NCI-H1417 (cell line): ENCODE measurements at regions not wholly inside any gene's neighbourhood (a gene's known extent, or its start where the extent isn't known, plus 50 kb on each side); places are given as distances from the start of the nearest gene placed in this dataset.

Experiments used
- DNase-seq, 3 experiments: peaks; one replicate each; lab custom pipeline; 2025; lab: John Stamatoyannopoulos, UW

DNA sequence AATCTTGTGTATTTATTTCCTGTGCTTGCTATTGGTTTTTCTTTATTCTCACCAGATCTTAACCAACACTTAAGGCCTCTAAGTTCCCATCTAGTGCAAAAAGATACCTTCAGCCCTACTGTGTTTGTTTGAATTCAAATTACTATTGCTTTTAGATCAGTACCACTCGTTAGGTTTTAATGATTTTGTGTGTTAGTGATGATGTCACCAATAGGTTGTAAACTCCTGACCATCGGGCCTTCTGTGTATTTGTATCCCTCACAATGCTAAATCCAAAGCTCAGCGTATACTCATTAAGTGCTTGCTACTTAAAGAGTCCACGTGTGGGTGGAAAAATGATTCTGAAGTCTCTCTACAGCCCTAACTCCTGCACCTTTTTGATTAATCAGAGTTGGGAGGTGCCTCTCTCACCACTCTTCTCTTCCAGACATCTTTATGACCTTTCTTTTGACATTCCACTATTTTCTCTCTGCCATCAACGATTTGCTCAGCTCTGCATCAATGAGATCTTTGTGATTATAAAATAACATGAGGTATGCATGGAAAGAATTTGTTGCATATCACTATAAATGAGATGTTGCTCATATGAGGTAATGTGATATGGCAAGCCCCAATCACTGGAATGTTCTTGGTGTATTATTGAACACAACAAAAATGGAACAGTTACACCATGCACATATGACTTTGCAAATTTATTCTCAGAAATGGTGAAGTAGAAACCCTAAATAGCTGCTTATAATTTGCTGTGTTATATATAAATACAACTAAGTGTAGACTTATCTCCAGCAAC, 55.1 kb upstream of the LAMA2 start:
- DNase-seq, result no peak

DNA sequence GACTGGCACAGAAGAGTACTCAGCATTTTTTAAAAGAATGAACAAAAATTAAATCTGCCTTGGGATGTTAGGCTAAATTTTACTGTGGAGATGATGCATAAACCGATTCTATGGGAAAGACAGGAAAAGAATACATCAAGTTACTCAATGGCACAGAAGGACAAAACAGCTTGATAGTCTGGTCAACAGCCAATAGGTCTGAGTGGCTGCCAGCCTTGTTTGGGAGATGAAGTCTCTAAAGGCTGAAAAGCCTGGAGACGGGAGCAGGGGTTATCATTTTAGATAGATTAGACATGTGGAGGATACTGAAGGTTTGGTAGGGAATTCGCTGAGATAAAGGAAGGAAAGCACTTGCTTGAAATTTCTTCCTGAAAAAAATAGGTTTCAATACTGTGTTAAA, 56.3 kb upstream of the LAMA2 start:
- DNase-seq, result no peak

GRCh38 chr6:128822271-128822670, 60.7 kb upstream of the LAMA2 start:
- DNase-seq, result no peak

- no peak for DNase-seq
Observed at GRCh38 chr6:128821116-128821515, 61.8 kb upstream of the LAMA2 start.

DNA sequence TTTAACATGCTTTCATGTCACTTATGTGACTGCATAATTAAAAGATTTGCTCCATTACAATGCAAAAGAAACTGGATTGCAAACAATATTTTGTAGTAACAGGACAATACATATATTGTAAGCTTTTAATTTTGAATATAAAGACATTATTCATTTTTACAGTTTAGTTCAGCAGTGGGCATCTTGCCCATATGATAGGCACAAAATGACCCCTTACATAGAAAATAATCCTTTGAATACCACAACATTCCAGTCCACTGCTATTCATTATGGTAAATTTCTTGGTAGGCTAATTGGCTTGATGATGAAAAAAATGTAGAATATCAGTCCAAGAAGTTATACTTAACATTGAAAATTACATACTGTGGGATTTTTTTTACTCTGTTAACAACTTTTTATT, 74.1 kb upstream of the LAMA2 start:
- DNase-seq, result no peak

DNA sequence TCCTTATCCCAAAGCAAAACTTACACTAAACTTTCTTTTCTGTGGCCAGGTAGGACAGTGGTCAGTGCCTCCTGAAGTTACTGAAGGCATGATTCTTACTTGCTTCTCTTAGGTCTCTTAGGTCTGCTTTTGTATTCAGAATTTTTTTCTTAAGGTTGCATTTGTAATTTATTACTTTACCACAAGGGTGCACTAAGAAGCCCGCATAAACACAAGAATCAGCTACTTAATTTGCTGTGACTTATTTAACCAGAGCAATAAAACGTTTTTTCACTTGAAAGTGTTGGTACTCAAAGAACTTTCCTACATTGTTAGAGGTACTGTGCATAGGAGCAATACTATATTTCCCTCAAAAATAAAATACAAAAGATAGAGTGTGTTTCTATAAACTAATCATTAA, 75.4 kb upstream of the LAMA2 start:
- DNase-seq, result peak; percentile 3 to 53 (median 15)

DNA sequence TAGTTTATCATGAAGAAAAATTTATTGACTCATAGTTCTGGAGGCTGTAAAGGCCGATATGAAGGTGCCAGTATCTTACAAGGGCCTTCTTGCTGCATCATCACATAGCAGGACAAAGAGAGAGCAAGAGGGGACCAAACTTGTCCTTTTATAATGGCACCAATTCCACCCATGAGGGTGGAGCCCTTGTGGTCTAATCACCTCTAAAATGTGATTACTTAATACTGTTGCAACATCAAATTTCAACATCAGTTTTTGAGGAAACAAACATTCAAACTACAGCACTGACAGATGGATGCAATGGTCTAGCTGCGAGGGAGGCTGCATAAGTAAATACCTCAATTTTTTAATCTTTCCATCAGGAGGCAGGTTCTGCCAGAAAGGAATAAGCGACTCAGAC, 76.7 kb upstream of the LAMA2 start:
- DNase-seq, result no peak

DNA sequence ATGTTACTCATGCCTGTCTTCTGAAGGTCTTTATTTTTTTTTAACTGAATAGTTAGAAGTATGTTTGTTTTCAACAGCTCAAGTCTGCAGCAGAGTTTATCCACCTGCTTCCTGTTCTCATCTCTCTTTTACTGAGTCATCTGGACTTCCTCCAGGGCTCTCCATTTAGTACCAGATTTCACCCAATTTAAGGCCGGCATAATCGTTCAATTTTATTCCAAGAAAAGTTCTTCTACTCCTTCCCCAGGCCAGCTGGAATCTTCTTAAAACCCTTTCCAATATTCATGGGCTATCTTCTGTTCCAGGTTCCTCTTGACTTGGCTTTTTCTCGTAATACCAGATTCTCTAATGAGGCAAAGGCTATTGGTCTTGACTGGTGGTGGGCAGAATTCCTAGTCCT, 79.0 kb upstream of the LAMA2 start:
- DNase-seq, result no peak

GRCh38 chr6:128801621-128802020, 81.3 kb upstream of the LAMA2 start:
- no peak for DNase-seq

DNA sequence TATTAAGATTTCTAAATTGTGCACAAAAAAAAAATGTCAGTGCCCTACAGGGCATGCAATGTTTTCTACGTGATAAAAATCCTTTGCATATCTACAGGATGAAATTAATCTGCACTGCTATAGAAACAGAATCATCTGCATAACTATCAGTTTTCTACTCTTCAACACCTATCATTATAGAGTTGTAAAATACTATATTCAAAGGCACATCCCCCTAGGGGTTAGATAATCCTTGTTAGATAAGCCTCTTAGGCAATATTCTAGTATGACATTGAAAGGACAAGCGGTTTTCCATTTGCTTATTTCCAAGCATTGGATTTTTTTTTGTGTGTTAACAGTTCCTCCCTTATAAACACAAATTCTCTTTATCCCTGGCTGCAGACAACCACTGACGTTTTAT, 98.7 kb upstream of the LAMA2 start:
- peak in 1 of 3 experiments; percentile 35 for DNase-seq

DNA sequence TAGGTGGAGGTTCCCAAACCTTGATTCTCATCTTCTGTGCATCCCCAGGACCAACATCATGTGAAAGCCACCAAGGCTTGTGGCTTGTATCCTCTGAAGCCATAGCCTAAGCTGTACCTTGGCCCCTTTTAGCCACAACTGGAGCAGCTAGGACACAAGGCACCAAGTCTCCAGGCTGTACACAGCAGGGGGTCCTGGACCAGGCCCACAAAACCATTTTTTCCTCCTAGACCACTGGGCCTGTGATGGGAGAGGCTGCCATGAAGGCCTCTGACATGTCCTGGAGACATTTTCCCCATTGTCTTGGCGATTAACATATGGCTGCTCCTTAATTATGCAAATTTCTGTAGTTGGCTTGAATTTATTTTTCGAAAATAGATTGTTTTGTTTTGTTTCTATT, 114.8 kb upstream of the LAMA2 start:
- no peak for DNase-seq

DNA sequence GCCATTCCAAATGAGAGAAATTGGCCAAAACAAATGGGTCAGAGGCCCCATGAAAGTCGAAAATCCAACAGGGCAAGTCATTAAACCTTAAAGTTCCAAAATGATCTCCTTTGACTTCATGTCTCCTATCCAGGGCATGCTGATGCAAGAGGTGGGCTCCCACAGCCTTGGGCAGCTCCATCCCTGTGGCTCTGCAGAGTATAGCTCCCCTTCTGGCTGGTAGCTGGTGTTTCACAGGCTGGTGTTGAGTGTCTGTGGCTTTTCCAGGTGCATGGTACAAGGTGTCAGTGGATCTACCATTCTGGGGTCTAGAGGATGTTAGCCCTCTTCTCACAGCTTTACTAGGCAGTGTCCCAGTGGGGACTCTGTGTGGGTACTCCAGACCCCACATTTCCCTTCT, 115.2 kb upstream of the LAMA2 start:
- DNase-seq, result no peak

DNA sequence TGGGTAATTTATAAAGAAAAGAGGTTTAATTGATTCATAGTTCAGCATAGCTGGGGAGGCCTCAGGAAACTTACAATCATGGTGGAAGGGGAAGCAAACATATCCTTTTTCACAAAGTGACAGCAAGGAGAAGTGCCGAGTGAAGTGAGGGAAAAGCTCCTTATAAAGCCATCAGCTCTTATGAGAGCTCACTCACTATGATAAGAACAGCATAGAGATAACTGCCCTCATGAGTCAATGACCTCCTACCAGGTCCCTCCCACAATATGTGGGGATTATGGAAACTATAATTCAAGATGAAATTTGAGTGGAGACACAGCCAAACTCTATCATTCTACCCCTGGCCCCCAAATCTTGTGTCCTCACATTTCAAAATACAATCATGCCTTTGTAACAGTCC, 115.8 kb upstream of the LAMA2 start:
- no peak for DNase-seq

DNA sequence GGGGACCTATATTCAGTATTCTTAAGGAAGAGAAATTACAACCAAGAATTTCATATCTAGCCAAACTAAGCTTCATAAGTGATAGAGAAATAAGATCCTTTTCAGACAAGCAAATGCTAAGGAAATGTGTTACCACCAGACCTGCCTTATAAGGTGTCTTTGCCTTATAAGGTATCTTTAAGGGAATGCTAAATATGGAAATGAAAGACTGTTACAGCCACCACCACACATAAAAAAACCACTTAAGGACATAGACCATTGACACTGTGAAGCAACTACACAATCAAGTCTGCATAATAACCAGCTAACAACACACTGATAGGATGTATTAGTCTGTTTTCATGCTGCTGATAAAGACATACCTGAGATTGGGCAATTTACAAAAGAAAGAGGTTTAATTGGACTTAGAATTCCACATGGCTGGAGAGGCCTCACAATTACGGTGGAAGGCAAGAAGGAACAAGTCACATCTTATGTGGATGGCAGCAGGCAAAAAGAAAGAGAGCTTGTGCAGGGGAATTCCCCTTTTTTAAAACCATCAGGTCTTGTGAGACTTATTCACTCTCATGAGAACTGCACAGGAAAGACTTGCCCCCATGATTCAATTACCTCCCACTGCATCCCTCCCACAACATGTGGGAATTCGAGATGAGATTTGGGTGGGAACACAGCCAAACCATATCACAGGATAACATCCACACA, 119.2 kb upstream of the LAMA2 start:
- no peak for DNase-seq

GRCh38 chr6:128759901-128760300, 123.0 kb upstream of the LAMA2 start:
- DNase-seq, result no peak

DNA sequence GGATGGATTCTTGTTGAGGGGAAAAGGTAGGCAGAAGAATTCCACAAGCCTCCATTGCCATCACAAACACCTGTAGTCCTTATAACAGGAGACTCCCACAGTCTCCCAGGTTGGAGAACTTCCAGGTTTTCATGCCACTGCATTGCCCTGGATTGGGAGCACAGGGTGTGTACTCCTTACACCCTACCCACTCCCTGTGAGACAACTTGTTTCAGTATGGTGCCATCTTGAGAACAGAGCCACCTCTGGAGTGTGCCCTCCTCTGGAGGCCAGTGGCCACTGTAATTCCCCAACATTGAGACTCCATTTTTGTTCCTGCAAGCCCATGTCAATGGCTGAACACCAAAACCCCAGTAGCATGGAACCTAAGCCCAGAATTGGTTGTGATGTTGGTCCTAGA, 123.5 kb upstream of the LAMA2 start:
- no peak for DNase-seq

DNA sequence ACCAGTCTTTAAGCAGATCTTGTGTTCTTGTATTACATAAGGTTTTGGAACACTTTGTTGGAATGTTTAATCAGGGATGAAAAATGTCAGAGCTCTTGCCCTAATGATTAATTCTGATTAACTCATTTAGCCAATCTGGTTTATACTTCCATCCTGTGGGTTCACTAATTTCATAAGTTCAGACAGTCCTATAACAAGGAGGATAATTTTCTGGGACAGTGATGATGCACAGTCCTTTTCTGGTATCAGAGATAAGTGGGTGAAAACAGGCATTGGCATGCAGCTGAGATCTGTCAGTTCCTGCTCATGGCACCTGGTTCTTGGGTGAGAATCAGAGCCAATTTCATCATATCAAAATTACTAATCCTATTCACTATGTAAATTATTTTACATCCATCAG, 125.0 kb upstream of the LAMA2 start:
- DNase-seq, result no peak

DNA sequence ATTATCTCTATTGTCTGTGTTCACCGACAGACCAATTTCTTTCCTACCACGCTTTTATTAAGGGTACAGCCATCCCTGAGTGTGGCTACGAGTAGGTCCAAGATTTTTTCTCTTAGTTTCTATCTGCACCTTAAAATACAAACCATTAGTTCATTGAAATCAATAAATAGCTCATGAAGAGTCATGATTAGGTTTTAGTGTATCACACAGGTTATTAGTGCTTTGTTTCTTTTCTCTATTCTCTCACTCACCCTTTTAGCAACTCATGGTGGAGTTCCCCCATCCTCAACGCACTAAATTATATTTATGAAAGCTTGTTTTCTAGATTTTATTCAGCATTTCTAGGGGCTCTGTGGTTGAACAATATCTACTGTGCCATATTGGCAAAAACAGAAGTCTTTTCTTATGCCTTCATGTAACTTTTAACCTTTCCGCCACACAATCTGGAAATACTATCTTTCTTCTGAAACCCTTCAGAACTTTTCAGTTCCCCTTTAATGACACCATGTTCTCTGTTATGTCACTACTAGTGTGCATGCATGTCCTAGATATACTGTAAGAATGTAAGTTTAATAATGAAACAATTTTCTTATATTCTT, 128.2 kb upstream of the LAMA2 start:
- DNase-seq, result no peak

- no peak for DNase-seq
Observed at GRCh38 chr6:128743974-128744765, 138.8 kb upstream of the LAMA2 start.

DNA sequence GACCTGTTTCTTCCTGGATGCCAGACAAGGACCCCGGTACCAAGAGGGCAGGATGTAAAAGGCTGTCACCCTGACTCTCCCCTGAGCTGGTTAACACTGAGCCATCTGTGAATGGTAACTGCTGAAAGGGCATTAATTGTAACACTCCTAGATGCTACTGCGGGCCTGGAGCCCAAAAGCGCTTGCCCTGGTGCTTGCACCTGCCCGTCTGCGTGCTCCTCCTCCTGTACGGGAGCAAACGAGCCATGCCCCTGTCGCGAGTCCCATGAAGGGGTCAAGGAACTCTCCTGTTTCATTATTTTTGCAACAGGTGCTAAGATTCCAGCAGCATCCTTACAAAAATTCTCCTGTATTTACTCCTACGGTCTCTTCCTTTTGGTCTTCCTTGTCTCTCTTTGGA, 140.0 kb upstream of the LAMA2 start:
- DNase-seq, result no peak

- DNase-seq, result no peak
Observed at GRCh38 chr6:128740951-128741350, 142.0 kb upstream of the LAMA2 start.

DNA sequence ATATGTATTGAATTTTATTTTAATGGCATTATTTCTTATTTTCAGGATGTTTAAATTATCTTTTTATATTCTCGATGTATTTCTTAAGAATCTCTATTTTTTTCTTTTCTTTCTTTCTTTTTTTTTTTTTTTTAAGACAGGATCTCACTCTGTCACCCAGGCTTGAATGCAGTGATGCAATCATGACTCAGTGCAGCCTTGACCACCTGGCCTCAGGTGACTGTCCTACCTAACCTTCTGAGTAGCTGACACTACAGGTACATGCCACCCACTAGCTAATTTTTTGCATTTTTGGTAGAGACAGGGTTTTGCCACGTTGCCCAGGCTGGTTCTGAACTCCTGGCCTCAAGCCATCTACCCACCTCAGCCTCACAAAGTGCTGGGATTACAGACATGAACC, 143.8 kb upstream of the LAMA2 start:
- no peak for DNase-seq

GRCh38 chr6:128738112-128738511, 144.8 kb upstream of the LAMA2 start:
- DNase-seq, result no peak
